ENCODE measurements at regions not wholly inside any gene's neighbourhood (a gene's known extent, or its start where the extent isn't known, plus 50 kb on each side); places are given as distances from the start of the nearest gene placed in this dataset.
A peak's percentile ranks its signal among the peaks of the same experiment; 100 is the strongest.

- no peaks in the 10 kb centered on the region for H3K9me3 ChIP-seq (replicated peaks)
- H3K4me3 ChIP-seq: no peak overlapping the region
- intact Hi-C loops (cut with micrococcal nuclease): no loop called here
- H3K4me1 ChIP-seq: no peaks in the 10 kb centered on the region
- no peaks in the 10 kb centered on the region for H3K27me3 ChIP-seq (ENCODE audit: low read depth)
- H3K27ac ChIP-seq (replicated peaks): no peak overlapping the region
- TF ChIP-seq CTCF (IDR thresholded peaks at IDR 0.05; ENCODE audit: borderline replicate concordance): no peak
- no peak for DNase-seq
- H3K36me3 ChIP-seq: no peaks in the 10 kb centered on the region
Measured at GRCh38 chr15:46778876-46779275, 938.4 kb upstream of the SEMA6D start.

- Histone ChIP-seq H3K9me3 (replicated peaks) (no peaks in the 10 kb centered on the region), H3K4me3 (no peak overlapping the region), H3K36me3 (no peaks in the 10 kb centered on the region), H3K27ac (replicated peaks) (no peak overlapping the region), H3K27me3 (ENCODE audit: low read depth) (no peaks in the 10 kb centered on the region), H3K4me1 (no peaks in the 10 kb centered on the region)
- no peak for DNase-seq
- intact Hi-C loops (cut with micrococcal nuclease): no loop called here
- TF ChIP-seq CTCF (IDR thresholded peaks at IDR 0.05; ENCODE audit: borderline replicate concordance): peak; percentile 57
Measured at GRCh38 chr15:46786590-46787285, 930.6 kb upstream of the SEMA6D start.

- Histone ChIP-seq H3K27me3 (ENCODE audit: low read depth) (no peaks in the 10 kb centered on the region), H3K4me1 (no peaks in the 10 kb centered on the region), H3K27ac (replicated peaks) (no peak overlapping the region), H3K36me3 (no peaks in the 10 kb centered on the region), H3K9me3 (replicated peaks) (peaks cover 25% of the 10 kb centered on the region), H3K4me3 (no peak overlapping the region)
- no peak for TF ChIP-seq CTCF (IDR thresholded peaks at IDR 0.05; ENCODE audit: borderline replicate concordance)
- intact Hi-C loops (cut with micrococcal nuclease): no loop called here
- no peak for DNase-seq
Measured at GRCh38 chr15:46795685-46796084, 921.6 kb upstream of the SEMA6D start.

- Histone ChIP-seq H3K9me3 (replicated peaks) (peaks cover 4% of the 10 kb centered on the region), H3K27ac (replicated peaks) (no peak overlapping the region), H3K4me3 (no peak overlapping the region), H3K36me3 (no peaks in the 10 kb centered on the region), H3K4me1 (no peaks in the 10 kb centered on the region), H3K27me3 (ENCODE audit: low read depth) (no peaks in the 10 kb centered on the region)
- no peak for TF ChIP-seq CTCF (IDR thresholded peaks at IDR 0.05; ENCODE audit: borderline replicate concordance)
- intact Hi-C loops (cut with micrococcal nuclease): no loop called here
- DNase-seq: no peak
Measured at GRCh38 chr15:46808834-46809233, 908.5 kb upstream of the SEMA6D start.

GRCh38 chr15:46815240-46815639 lies 902.1 kb upstream of the SEMA6D start:
- no peak overlapping the region for H3K27ac ChIP-seq (replicated peaks)
- no peaks in the 10 kb centered on the region for H3K27me3 ChIP-seq (ENCODE audit: low read depth)
- no peak for TF ChIP-seq CTCF (IDR thresholded peaks at IDR 0.05; ENCODE audit: borderline replicate concordance)
- no peaks in the 10 kb centered on the region for H3K4me1 ChIP-seq
- no peaks in the 10 kb centered on the region for H3K9me3 ChIP-seq (replicated peaks)
- no peak for DNase-seq
- H3K4me3 ChIP-seq: no peak overlapping the region
- intact Hi-C loops (cut with micrococcal nuclease): no loop called here
- H3K36me3 ChIP-seq: no peaks in the 10 kb centered on the region
